Fibroblast of mammary gland (primary cell): ENCODE measurements at regions not wholly inside any gene's neighbourhood (a gene's known extent, or its start where the extent isn't known, plus 50 kb on each side); places are given as distances from the start of the nearest gene placed in this dataset.

ENCODE experiments used
- DNase-seq: peaks from one replicate; pipeline ENCODE4 v3.0.0-alpha.2; 2010; ENCODE audit warnings: low read depth
- H3K4me3 ChIP-seq: 2 replicates; pipeline ENCODE4 v1.5.1; 2011; ENCODE audit warnings: low read depth, mild to moderate bottlenecking, low read length, moderate library complexity; ENCODE audit not compliant: control insufficient read depth
- CTCF ChIP-seq: conservative IDR thresholded peaks from 2 replicates; pipeline ENCODE4 v1.5.1; 2011; ENCODE audit warnings: low read depth, low read length, inconsistent platforms; ENCODE audit not compliant: control insufficient read depth, insufficient read depth

- no peak overlapping the region for H3K4me3 ChIP-seq
- DNase-seq: no peak
- TF ChIP-seq CTCF: no peak
Observed at GRCh38 chr6:106882138-106882537, 92.4 kb downstream of the CD24 start.

GRCh38 chr6:106880952-106881351 is 93.6 kb downstream of the CD24 start:
- no peak for TF ChIP-seq CTCF
- no peak overlapping the region for H3K4me3 ChIP-seq
- no peak for DNase-seq

- no peak for DNase-seq
- no peak for TF ChIP-seq CTCF
- H3K4me3 ChIP-seq: no peak overlapping the region
Observed at GRCh38 chr6:106875782-106876321, 98.7 kb downstream of the CD24 start.

GRCh38 chr6:106874481-106874880 is 100.0 kb downstream of the CD24 start:
- TF ChIP-seq CTCF: no peak
- no peak for DNase-seq
- H3K4me3 ChIP-seq: no peak overlapping the region

GRCh38 chr6:106872049-106872448 is 102.5 kb downstream of the CD24 start:
- H3K4me3 ChIP-seq: no peak overlapping the region
- no peak for TF ChIP-seq CTCF
- DNase-seq: no peak

GRCh38 chr6:106870824-106871717 is 103.5 kb downstream of the CD24 start:
- H3K4me3 ChIP-seq: no peak overlapping the region
- no peak for TF ChIP-seq CTCF
- DNase-seq: peak; percentile 7
